Mesendoderm (in vitro differentiated cells): ENCODE measurements at regions not wholly inside any gene's neighbourhood (a gene's known extent, or its start where the extent isn't known, plus 50 kb on each side); places are given as distances from the start of the nearest gene placed in this dataset.
A peak's percentile ranks its signal among the peaks of the same experiment; 100 is the strongest.
"Not testable (repeated sequence)": the region's sequence is repeated elsewhere in the genome, so short reads cannot be mapped to it uniquely, and the experiment has no call there.

Experiments
- DNase-seq: peaks from one replicate; pipeline ENCODE4 v3.0.0; 2013
- H2AK5ac ChIP-seq: 2 replicates; pipeline ENCODE4 v1.6.1; 2013; ENCODE audit warnings: low read length, inconsistent platforms
- H2BK120ac ChIP-seq: 2 replicates; pipeline ENCODE4 v1.6.1; 2013; ENCODE audit warnings: low read depth, mild to moderate bottlenecking, low read length, moderate library complexity, mixed read lengths
- H2BK15ac ChIP-seq: replicated peaks from 2 replicates; pipeline ENCODE4 v1.6.1; 2013; ENCODE audit warnings: low read depth, mild to moderate bottlenecking, moderate library complexity
- H2BK5ac ChIP-seq: 2 replicates; pipeline ENCODE4 v1.6.1; 2013; ENCODE audit warnings: low read length, inconsistent platforms
- H3K18ac ChIP-seq: 2 replicates; pipeline ENCODE4 v1.6.1; 2013; ENCODE audit warnings: mild to moderate bottlenecking, low read length, mixed read lengths
- H3K23ac ChIP-seq: one replicate; pipeline ENCODE4 v1.6.1; 2013; ENCODE audit warnings: low read length
- H3K27ac ChIP-seq: 2 replicates; pipeline ENCODE4 v1.5.1; 2013; ENCODE audit warnings: low read depth, mild to moderate bottlenecking, inconsistent platforms, low read length, moderate library complexity
- H3K27me3 ChIP-seq: 2 replicates; pipeline ENCODE4 v1.6.1; 2013; ENCODE audit warnings: low read length, control low read depth, mild to moderate bottlenecking, inconsistent platforms; ENCODE audit not compliant: insufficient read depth, poor library complexity
- H3K36me3 ChIP-seq: 2 replicates; pipeline ENCODE4 v1.6.1; 2013; ENCODE audit warnings: low read length, inconsistent platforms; ENCODE audit not compliant: control insufficient read depth, insufficient read depth
- H3K4ac ChIP-seq: one replicate; pipeline ENCODE4 v1.6.1; 2013; ENCODE audit warnings: low read depth, mild to moderate bottlenecking, low read length, moderate library complexity
- H3K4me1 ChIP-seq: 2 replicates; pipeline ENCODE4 v1.6.1; 2013; ENCODE audit warnings: low read depth, low read length, inconsistent platforms; ENCODE audit not compliant: control insufficient read depth
- H3K4me2 ChIP-seq: 2 replicates; pipeline ENCODE4 v1.6.1; 2013; ENCODE audit warnings: low read length
- H3K4me3 ChIP-seq: 2 replicates; pipeline ENCODE4 v1.5.1; 2013; ENCODE audit warnings: mild to moderate bottlenecking, low read length
- H3K56ac ChIP-seq: one replicate; pipeline ENCODE4 v1.6.1; 2013; ENCODE audit warnings: low read length
- H3K79me1 ChIP-seq: 2 replicates; pipeline ENCODE4 v1.6.1; 2013; ENCODE audit warnings: low read length, inconsistent platforms
- H3K79me2 ChIP-seq: 2 replicates; pipeline ENCODE4 v1.6.1; 2013; ENCODE audit warnings: mild to moderate bottlenecking, low read length; ENCODE audit not compliant: control insufficient read depth, insufficient read depth
- H3K9ac ChIP-seq: 2 replicates; pipeline ENCODE4 v1.6.1; 2013; ENCODE audit warnings: low read length, inconsistent platforms
- H4K5ac ChIP-seq: one replicate; pipeline ENCODE4 v1.6.1; 2013; ENCODE audit warnings: low read length
- H4K8ac ChIP-seq: one replicate; pipeline ENCODE4 v1.6.1; 2013; ENCODE audit warnings: low read depth, mild to moderate bottlenecking, control low read depth, low read length, moderate library complexity
- WGBS: extraction: QIAGEN DNeasy Blood & Tissue Kit; methylation state at CpG from one replicate; pipeline ENCODE4 v1.1.7; 2013; ENCODE audit warnings: low lambda C conversion rate, missing lambda C conversion rate; ENCODE audit not compliant: insufficient coverage; ENCODE audit errors: extremely low coverage; 5-methylcytosine and 5-hydroxymethylcytosine counted together

GRCh38 chrX:37918168-37918567 is 70.8 kb upstream of the DYNLT3 start:
- no peak overlapping the region for H3K23ac ChIP-seq

GRCh38 chrX:37918703-37919102 is 71.3 kb upstream of the DYNLT3 start:
- no peak overlapping the region for H3K9ac ChIP-seq
- H3K4me2 ChIP-seq, result no peak overlapping the region
- H3K79me1 ChIP-seq, result no peaks in the 10 kb centered on the region
- no peak overlapping the region for H2BK5ac ChIP-seq
- no peak overlapping the region for H3K27ac ChIP-seq
- H3K4me3 ChIP-seq, result no peak overlapping the region
- H3K79me2 ChIP-seq, result no peaks in the 10 kb centered on the region
- no peak overlapping the region for H3K4ac ChIP-seq
- no peak overlapping the region for H2BK15ac ChIP-seq
- no peak for DNase-seq
- H4K5ac ChIP-seq, result no peak overlapping the region
- no peaks in the 10 kb centered on the region for H3K27me3 ChIP-seq
- H3K18ac ChIP-seq, result no peak overlapping the region
- H2AK5ac ChIP-seq, result no peak overlapping the region
- no peak overlapping the region for H3K56ac ChIP-seq
- no peaks in the 10 kb centered on the region for H3K4me1 ChIP-seq
- H3K36me3 ChIP-seq, result no peaks in the 10 kb centered on the region
- H3K23ac ChIP-seq, result no peak overlapping the region
- WGBS, result no CpG with 5 or more reads among the region's 2 CpGs
- H2BK120ac ChIP-seq, result no peak overlapping the region
- no peak overlapping the region for H4K8ac ChIP-seq

More at GRCh38 chrX:37918168-37918567, 70.8 kb upstream of the DYNLT3 start:
- Histone ChIP-seq H2BK5ac (no peak overlapping the region), H3K56ac (no peak overlapping the region), H3K4ac (no peak overlapping the region), H2BK120ac (no peak overlapping the region), H2BK15ac (no peak overlapping the region), H3K27me3 (no peaks in the 10 kb centered on the region), H4K8ac (no peak overlapping the region), H3K79me1 (no peaks in the 10 kb centered on the region), H3K4me2 (no peak overlapping the region), H3K4me1 (no peaks in the 10 kb centered on the region), H4K5ac (no peak overlapping the region), H3K18ac (no peak overlapping the region), H3K79me2 (no peaks in the 10 kb centered on the region), H3K36me3 (no peaks in the 10 kb centered on the region), H3K4me3 (no peak overlapping the region), H3K9ac (no peak overlapping the region), H3K27ac (no peak overlapping the region), H2AK5ac (no peak overlapping the region)
- no peak for DNase-seq

- Histone ChIP-seq H3K36me3 (no peaks in the 10 kb centered on the region), H3K23ac (no peak overlapping the region), H3K27ac (no peak overlapping the region), H3K9ac (no peak overlapping the region), H3K4ac (no peak overlapping the region), H3K27me3 (no peaks in the 10 kb centered on the region), H4K5ac (no peak overlapping the region), H3K79me1 (no peaks in the 10 kb centered on the region), H3K18ac (no peak overlapping the region), H4K8ac (no peak overlapping the region), H3K4me3 (no peak overlapping the region), H2BK120ac (no peak overlapping the region), H2AK5ac (no peak overlapping the region), H3K4me1 (no peaks in the 10 kb centered on the region), H3K56ac (no peak overlapping the region), H3K79me2 (no peaks in the 10 kb centered on the region), H2BK15ac (no peak overlapping the region), H2BK5ac (no peak overlapping the region), H3K4me2 (no peak overlapping the region)
- DNase-seq, result no peak
- WGBS, result no CpG with 5 or more reads among the region's 3 CpGs
These were observed 74.4 kb upstream of the DYNLT3 start for GRCh38 chrX:37921758-37922157.

- no peak for DNase-seq
These were observed 75.6 kb upstream of the DYNLT3 start for GRCh38 chrX:37922928-37923327.

GRCh38 chrX:37925761-37926160 is 78.4 kb upstream of the DYNLT3 start:
- not testable (repeated sequence) for H3K27ac ChIP-seq, H3K23ac ChIP-seq, H3K4me3 ChIP-seq, H3K36me3 ChIP-seq, H3K56ac ChIP-seq, H4K5ac ChIP-seq, H3K4me1 ChIP-seq, H3K18ac ChIP-seq, H2BK120ac ChIP-seq, H3K79me2 ChIP-seq, H3K9ac ChIP-seq, H3K27me3 ChIP-seq, H2BK15ac ChIP-seq, H3K4ac ChIP-seq, H3K4me2 ChIP-seq, H3K79me1 ChIP-seq, H2AK5ac ChIP-seq, H4K8ac ChIP-seq, DNase-seq, H2BK5ac ChIP-seq
- WGBS, result no CpG with 5 or more reads among the region's 4 CpGs

More at GRCh38 chrX:37922928-37923327, 75.6 kb upstream of the DYNLT3 start:
- no peak overlapping the region for H2BK15ac ChIP-seq
- no peak overlapping the region for H3K4ac ChIP-seq
- H3K27me3 ChIP-seq, result no peaks in the 10 kb centered on the region
- H4K8ac ChIP-seq, result no peak overlapping the region
- H3K79me1 ChIP-seq, result no peaks in the 10 kb centered on the region
- H4K5ac ChIP-seq, result no peak overlapping the region
- H3K4me1 ChIP-seq, result no peaks in the 10 kb centered on the region
- H3K27ac ChIP-seq, result no peak overlapping the region
- H3K9ac ChIP-seq, result no peak overlapping the region
- H2BK120ac ChIP-seq, result no peak overlapping the region
- H3K79me2 ChIP-seq, result no peaks in the 10 kb centered on the region
- H3K4me3 ChIP-seq, result no peak overlapping the region
- no peak overlapping the region for H2BK5ac ChIP-seq
- no peak overlapping the region for H2AK5ac ChIP-seq
- H3K56ac ChIP-seq, result no peak overlapping the region
- H3K18ac ChIP-seq, result no peak overlapping the region
- H3K36me3 ChIP-seq, result no peaks in the 10 kb centered on the region
- WGBS, result no CpG with 5 or more reads among the region's 1 CpG
- H3K23ac ChIP-seq, result no peak overlapping the region
- H3K4me2 ChIP-seq, result no peak overlapping the region

GRCh38 chrX:37926700-37927099 is 79.3 kb upstream of the DYNLT3 start:
- Histone ChIP-seq H3K79me1 (no peaks in the 10 kb centered on the region), H3K56ac (no peak overlapping the region), H3K36me3 (no peaks in the 10 kb centered on the region), H2BK120ac (no peak overlapping the region), H3K4me3 (no peak overlapping the region), H3K4me2 (no peak overlapping the region), H2BK15ac (no peak overlapping the region), H2BK5ac (no peak overlapping the region), H3K4me1 (no peaks in the 10 kb centered on the region), H3K27ac (no peak overlapping the region), H3K4ac (no peak overlapping the region), H4K5ac (no peak overlapping the region), H3K79me2 (no peaks in the 10 kb centered on the region), H3K18ac (no peak overlapping the region), H3K27me3 (no peaks in the 10 kb centered on the region), H4K8ac (no peak overlapping the region), H3K23ac (no peak overlapping the region), H2AK5ac (no peak overlapping the region), H3K9ac (no peak overlapping the region)
- no CpG with 5 or more reads among the region's 2 CpGs for WGBS
- DNase-seq, result peak; percentile 32
